Common myeloid progenitor, CD34-positive (primary cell): ENCODE measurements at regions not wholly inside any gene's neighbourhood (a gene's known extent, or its start where the extent isn't known, plus 50 kb on each side); places are given as distances from the start of the nearest gene placed in this dataset.

Experiments
- CTCF ChIA-PET: fragments of 350-600 bp; sonication (Branson Sonifier 250); formaldehyde crosslinking; loops from one replicate; lab custom pipeline; 2021; ENCODE audit warnings: antibody characterized with exemption; lab: Charles Lee
- POLR2A ChIA-PET: fragments of 350-600 bp; sonication (Branson Sonifier 250); formaldehyde crosslinking; loops from one replicate; lab custom pipeline; 2021; ENCODE audit warnings: antibody characterized with exemption; lab: Charles Lee
- DNase-seq, 3 donors: peaks; one replicate each; pipeline versions ENCODE4 v3.0.0 to v3.0.0-alpha.2; 2013
- H3K27ac ChIP-seq, 2 experiments: 1 replicate in 1 of 2; 2 replicates in 1 of 2; pipeline ENCODE4 v1.7.0; 2013; ENCODE audit warnings: inconsistent platforms in 2 of 2, low read length in 2 of 2, mild to moderate bottlenecking in 2 of 2, low read depth in 1 of 2, moderate library complexity in 1 of 2; ENCODE audit not compliant: severe bottlenecking in 2 of 2, insufficient read depth in 1 of 2, poor library complexity in 1 of 2
- H3K27me3 ChIP-seq, 5 experiments: replicated peaks in 2 of 5; 1 replicate in 3 of 5; 2 replicates in 2 of 5; pipeline versions ENCODE4 v1.6.1 to v1.7.0; 2013; ENCODE audit warnings: low read length in 4 of 5, mild to moderate bottlenecking in 2 of 5, moderate library complexity in 2 of 5, inconsistent platforms in 1 of 5; ENCODE audit not compliant: insufficient read depth in 5 of 5, control insufficient read depth in 4 of 5
- H3K36me3 ChIP-seq, 4 experiments: 1 replicate in 2 of 4; 2 replicates in 2 of 4; pipeline versions ENCODE4 v1.6.1 to v1.7.0; 2013; ENCODE audit warnings: low read length in 3 of 4, control low read depth in 1 of 4, mild to moderate bottlenecking in 1 of 4; ENCODE audit not compliant: control insufficient read depth in 4 of 4, insufficient read depth in 4 of 4
- H3K4me1 ChIP-seq, 4 experiments: 1 replicate in 3 of 4; 2 replicates in 1 of 4; pipeline versions ENCODE4 v1.6.1 to v1.7.1; 2013; ENCODE audit warnings: low read length in 3 of 4, mild to moderate bottlenecking in 3 of 4, control low read depth in 1 of 4, inconsistent platforms in 1 of 4, moderate library complexity in 1 of 4; ENCODE audit not compliant: control insufficient read depth in 4 of 4, insufficient read depth in 4 of 4; ENCODE audit errors: control extremely low read depth in 1 of 4
- H3K4me3 ChIP-seq, 7 experiments: 1 replicate in 4 of 7; 2 replicates in 3 of 7; pipeline versions ENCODE4 v1.5.1 to v1.7.0; 2013; ENCODE audit warnings: mild to moderate bottlenecking in 7 of 7, low read length in 6 of 7, moderate library complexity in 6 of 7, inconsistent platforms in 2 of 7, low read depth in 2 of 7, control low read depth in 1 of 7; ENCODE audit not compliant: insufficient read depth in 4 of 7, control insufficient read depth in 1 of 7; ENCODE audit errors: extremely low read depth in 1 of 7
- H3K9me3 ChIP-seq, 5 experiments: 1 replicate in 4 of 5; 2 replicates in 1 of 5; pipeline versions ENCODE4 v1.6.1 to v1.7.1; 2013; ENCODE audit warnings: low read length in 4 of 5, mild to moderate bottlenecking in 2 of 5, inconsistent platforms in 1 of 5, low read depth in 1 of 5, moderate library complexity in 1 of 5; ENCODE audit not compliant: control insufficient read depth in 4 of 5, insufficient read depth in 2 of 5; ENCODE audit errors: control extremely low read depth in 1 of 5
- WGBS: methylation state at CpG from one replicate; pipeline ENCODE4 v1.1.5; 2013; ENCODE audit not compliant: insufficient coverage; 5-methylcytosine and 5-hydroxymethylcytosine counted together

DNA sequence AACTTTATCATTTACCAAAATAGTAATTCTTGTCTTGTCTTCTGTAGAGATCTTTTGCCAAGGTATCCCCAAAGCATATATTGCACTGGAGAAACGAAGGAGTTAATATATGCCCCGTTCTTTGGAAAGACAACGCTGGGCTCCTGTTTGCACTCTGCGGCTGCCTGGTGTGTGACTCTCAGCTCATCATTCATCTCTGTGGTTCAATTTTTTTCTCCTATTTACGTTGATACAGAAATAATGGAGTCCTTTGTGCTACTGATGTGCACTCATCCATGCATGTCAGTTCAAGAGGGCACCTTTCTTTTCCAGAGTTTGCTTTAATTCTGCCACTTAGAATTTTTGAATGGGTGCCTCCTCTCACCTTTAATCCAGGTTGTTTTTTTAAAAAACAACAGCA lies 655.5 kb downstream of the DCDC2C start:
- no peaks in the 10 kb centered on the region for H3K36me3 ChIP-seq
- no peak overlapping the region for H3K27ac ChIP-seq
- no peaks in the 10 kb centered on the region for H3K27me3 ChIP-seq
- ChIA-PET POLR2A (no interaction called here), CTCF (no interaction called here)
- no peaks in the 10 kb centered on the region for H3K4me1 ChIP-seq
- DNase-seq, result no peak
- WGBS, result 92% methylated on average over 4 of the region's 5 CpGs
- H3K4me3 ChIP-seq, result no peak overlapping the region
- peaks cover 0 to 1% (median 0%) of the 10 kb centered on the region in 5 experiments for H3K9me3 ChIP-seq

DNA sequence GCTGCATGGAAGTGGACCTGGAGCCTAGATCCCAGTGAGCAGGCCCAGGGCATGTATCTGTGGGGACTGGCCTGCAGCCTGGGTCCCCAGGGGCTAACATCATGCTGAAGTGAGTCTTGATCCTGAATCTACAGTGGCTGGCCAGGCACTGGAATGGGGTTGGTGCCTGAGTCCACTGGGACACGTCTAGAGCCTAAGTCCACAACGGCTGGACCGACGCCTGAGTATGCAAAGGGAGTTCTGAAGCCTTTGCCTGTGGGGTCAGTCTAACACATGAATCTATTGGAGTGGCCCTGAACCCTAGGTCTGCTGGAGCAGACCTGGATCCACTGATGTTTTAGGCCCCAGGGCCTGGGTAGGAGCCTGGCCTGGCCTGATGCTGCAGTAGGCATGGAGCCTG lies 665.5 kb downstream of the DCDC2C start:
- no peaks in the 10 kb centered on the region for H3K27me3 ChIP-seq
- H3K4me1 ChIP-seq, result no peaks in the 10 kb centered on the region
- no peaks in the 10 kb centered on the region for H3K36me3 ChIP-seq
- WGBS, result 98% methylated on average over 4 of the region's 4 CpGs
- peaks cover 0 to 10% (median 3%) of the 10 kb centered on the region in 5 experiments for H3K9me3 ChIP-seq
- no peak overlapping the region for H3K27ac ChIP-seq
- ChIA-PET POLR2A (no interaction called here), CTCF (no interaction called here)
- H3K4me3 ChIP-seq, result no peak overlapping the region
- no peak for DNase-seq

GRCh38 chr2:4369826-4370419 lies 666.5 kb downstream of the DCDC2C start:
- POLR2A ChIA-PET, result no interaction called here
- DNase-seq, result no peak
- CTCF ChIA-PET, result no interaction called here
- Histone ChIP-seq H3K27me3 (no peaks in the 10 kb centered on the region), H3K9me3 (peaks cover 0 to 10% (median 3%) of the 10 kb centered on the region in 5 experiments), H3K4me3 (no peak overlapping the region), H3K36me3 (no peaks in the 10 kb centered on the region), H3K27ac (no peak overlapping the region), H3K4me1 (no peaks in the 10 kb centered on the region)
- WGBS, result 88% methylated on average over 1 of the region's 3 CpGs

GRCh38 chr2:4370422-4371090 lies 667.2 kb downstream of the DCDC2C start:
- no peak overlapping the region for H3K4me3 ChIP-seq
- DNase-seq, result no peak
- H3K36me3 ChIP-seq, result no peaks in the 10 kb centered on the region
- H3K4me1 ChIP-seq, result no peaks in the 10 kb centered on the region
- POLR2A ChIA-PET, result no interaction called here
- peaks cover 0 to 10% (median 3%) of the 10 kb centered on the region in 5 experiments for H3K9me3 ChIP-seq
- H3K27me3 ChIP-seq, result no peaks in the 10 kb centered on the region
- no CpG with 5 or more reads among the region's 3 CpGs for WGBS
- CTCF ChIA-PET, result no interaction called here
- H3K27ac ChIP-seq, result no peak overlapping the region

- DNase-seq, result no peak
- H3K4me1 ChIP-seq, result no peaks in the 10 kb centered on the region
- no peaks in the 10 kb centered on the region for H3K36me3 ChIP-seq
- ChIA-PET POLR2A (no interaction called here), CTCF (no interaction called here)
- H3K9me3 ChIP-seq, result no peaks in the 10 kb centered on the region
- H3K27me3 ChIP-seq, result no peaks in the 10 kb centered on the region
- H3K27ac ChIP-seq, result no peak overlapping the region
- WGBS, result 39% methylated on average over 4 of the region's 5 CpGs
- H3K4me3 ChIP-seq, result no peak overlapping the region
Measured at GRCh38 chr2:4381049-4381448, 677.7 kb downstream of the DCDC2C start.

DNA sequence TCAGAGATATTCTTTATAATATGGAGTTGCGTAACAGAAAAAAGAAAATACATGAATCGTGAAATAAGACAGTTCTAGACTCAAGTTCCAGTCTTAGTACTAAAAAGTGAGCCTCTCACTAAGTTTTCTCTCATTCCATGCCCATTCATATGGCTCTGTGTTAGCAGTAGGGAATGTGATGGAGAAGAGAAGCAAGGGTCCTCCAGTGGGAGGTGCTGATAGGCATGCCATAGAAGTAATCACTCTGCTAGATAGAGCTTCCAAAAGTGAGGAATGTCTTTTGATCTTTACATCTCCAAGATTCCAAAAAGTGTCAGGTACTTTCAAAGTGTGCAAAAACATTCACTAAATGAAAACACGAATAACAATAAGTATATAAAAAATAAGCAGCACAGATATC lies 678.4 kb downstream of the DCDC2C start:
- Histone ChIP-seq H3K36me3 (no peaks in the 10 kb centered on the region), H3K4me1 (no peaks in the 10 kb centered on the region), H3K9me3 (no peaks in the 10 kb centered on the region), H3K27ac (no peak overlapping the region), H3K27me3 (no peaks in the 10 kb centered on the region), H3K4me3 (no peak overlapping the region)
- DNase-seq, result no peak
- ChIA-PET CTCF (no interaction called here), POLR2A (no interaction called here)
- WGBS, result 100% methylated on average over 1 of the region's 3 CpGs

GRCh38 chr2:4391013-4391412 lies 687.6 kb downstream of the DCDC2C start:
- H3K27ac ChIP-seq, result no peak overlapping the region
- H3K4me3 ChIP-seq, result no peak overlapping the region
- H3K9me3 ChIP-seq, result peaks cover 0 to 2% (median 0%) of the 10 kb centered on the region in 5 experiments
- H3K4me1 ChIP-seq, result no peaks in the 10 kb centered on the region
- CTCF ChIA-PET, result no interaction called here
- DNase-seq, result no peak
- no peaks in the 10 kb centered on the region for H3K36me3 ChIP-seq
- H3K27me3 ChIP-seq, result no peaks in the 10 kb centered on the region
- POLR2A ChIA-PET, result no interaction called here
- WGBS, result 100% methylated on average over 2 of the region's 3 CpGs
